ENCODE measurements at regions not wholly inside any gene's neighbourhood (a gene's known extent, or its start where the extent isn't known, plus 50 kb on each side); places are given as distances from the start of the nearest gene placed in this dataset.

DNA sequence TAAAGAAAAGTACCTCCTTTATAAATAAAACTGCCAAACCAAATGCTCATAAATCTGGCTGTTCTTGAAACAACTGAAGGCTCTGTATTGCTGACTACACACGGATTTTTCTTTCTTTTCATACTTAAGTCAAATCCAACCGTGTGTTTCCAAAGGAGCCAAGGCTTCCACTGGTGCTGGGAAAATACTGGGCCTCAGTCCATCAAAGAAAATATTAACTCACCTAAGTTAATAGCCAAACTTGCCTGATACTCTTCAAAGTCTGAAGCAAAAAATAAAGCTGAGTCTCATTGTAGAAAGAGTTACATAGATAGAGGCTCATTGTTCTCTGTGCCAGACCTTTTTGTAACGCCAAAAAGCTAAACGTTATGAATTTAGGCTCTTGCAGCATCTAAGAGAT is 350.4 kb upstream of the CDH9 start:
- TF ChIP-seq, protein P1, sequence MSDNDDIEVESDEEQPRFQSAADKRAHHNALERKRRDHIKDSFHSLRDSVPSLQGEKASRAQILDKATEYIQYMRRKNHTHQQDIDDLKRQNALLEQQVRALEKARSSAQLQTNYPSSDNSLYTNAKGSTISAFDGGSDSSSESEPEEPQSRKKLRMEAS (IDR thresholded peaks at IDR 0.05): no peak
- TF ChIP-seq REST (IDR thresholded peaks at IDR 0.05; ENCODE audit: low read depth) (no peak), YY1 (IDR thresholded peaks at IDR 0.05; ENCODE audit: low read depth) (no peak), CREB1 (IDR thresholded peaks at IDR 0.05; ENCODE audit: low read depth) (no peak), EGR1 (IDR thresholded peaks at IDR 0.05) (no peak), RAD21 (IDR thresholded peaks at IDR 0.05; ENCODE audit: low read depth) (no peak), TCF12 (IDR thresholded peaks at IDR 0.05; ENCODE audit: low read depth) (no peak), ZBTB7A (IDR thresholded peaks at IDR 0.05; ENCODE audit: low read depth) (no peak), FOXM1 (IDR thresholded peaks at IDR 0.05; ENCODE audit: borderline replicate concordance, low read depth) (no peak), USF1 (IDR thresholded peaks at IDR 0.05) (no peak), EP300 (IDR thresholded peaks at IDR 0.05; ENCODE audit: borderline replicate concordance) (no peak), TAF1 (IDR thresholded peaks at IDR 0.05; ENCODE audit: low read depth) (no peak), CEBPB (IDR thresholded peaks at IDR 0.05) (no peak), TEAD4 (IDR thresholded peaks at IDR 0.05) (no peak), NFIC (IDR thresholded peaks at IDR 0.05) (no peak)

DNA sequence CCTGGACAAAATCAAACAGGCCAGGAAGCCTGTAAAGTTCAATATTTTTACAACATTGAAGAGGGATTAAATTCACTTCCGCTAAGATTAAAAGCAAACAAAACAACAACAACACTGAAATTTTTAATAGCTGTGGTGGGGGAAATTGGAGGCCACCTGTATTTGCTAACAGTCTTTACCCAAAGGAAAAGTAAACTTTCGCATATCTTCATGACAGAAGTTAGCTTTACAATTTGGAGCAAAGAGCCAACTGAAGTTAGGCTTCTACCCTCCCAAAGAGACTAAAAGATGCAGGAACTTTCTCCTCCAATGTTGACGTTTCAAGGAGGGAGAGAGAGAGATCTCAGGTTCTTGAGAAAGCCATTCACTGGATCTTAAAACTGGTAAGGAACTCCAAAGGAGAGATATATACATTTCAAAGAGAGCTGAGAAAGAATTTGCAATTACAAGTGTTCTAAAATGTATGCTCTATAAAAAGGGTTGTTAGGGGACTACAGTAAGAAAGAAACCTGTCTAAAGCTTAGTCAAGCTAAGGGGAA is 349.2 kb upstream of the CDH9 start:
- TF ChIP-seq EP300 (IDR thresholded peaks at IDR 0.05; ENCODE audit: borderline replicate concordance) (no peak), TAF1 (IDR thresholded peaks at IDR 0.05; ENCODE audit: low read depth) (no peak), TCF12 (IDR thresholded peaks at IDR 0.05; ENCODE audit: low read depth) (no peak), EGR1 (IDR thresholded peaks at IDR 0.05) (no peak), REST (IDR thresholded peaks at IDR 0.05; ENCODE audit: low read depth) (no peak), TEAD4 (IDR thresholded peaks at IDR 0.05) (no peak), CEBPB (IDR thresholded peaks at IDR 0.05) (no peak), YY1 (IDR thresholded peaks at IDR 0.05; ENCODE audit: low read depth) (no peak), NFIC (IDR thresholded peaks at IDR 0.05) (no peak), CREB1 (IDR thresholded peaks at IDR 0.05; ENCODE audit: low read depth) (no peak), RAD21 (IDR thresholded peaks at IDR 0.05; ENCODE audit: low read depth) (no peak), FOXM1 (IDR thresholded peaks at IDR 0.05; ENCODE audit: borderline replicate concordance, low read depth) (no peak), USF1 (IDR thresholded peaks at IDR 0.05) (no peak), ZBTB7A (IDR thresholded peaks at IDR 0.05; ENCODE audit: low read depth) (no peak)
- TF ChIP-seq, protein P1 (IDR thresholded peaks at IDR 0.05): no peak

DNA sequence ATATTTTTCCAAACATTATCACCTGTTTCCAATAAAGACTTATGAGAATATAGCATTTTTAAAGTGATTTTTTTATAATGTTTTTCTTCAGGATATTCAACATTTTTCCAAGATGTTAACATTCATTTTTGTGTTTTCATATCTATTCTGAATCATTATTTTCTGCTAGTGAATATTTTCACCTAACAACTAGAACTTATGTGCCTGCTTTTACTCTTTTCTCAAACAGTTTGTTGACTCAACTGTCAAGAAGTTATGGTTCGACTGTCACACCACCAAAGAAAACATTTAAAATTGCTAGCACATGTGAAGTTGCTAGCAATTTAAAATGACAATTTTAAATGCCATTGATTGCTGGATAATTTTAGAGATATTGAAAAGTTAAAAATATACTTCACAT is 343.3 kb upstream of the CDH9 start:
- TF ChIP-seq TAF1 (IDR thresholded peaks at IDR 0.05; ENCODE audit: low read depth) (no peak), ZBTB7A (IDR thresholded peaks at IDR 0.05; ENCODE audit: low read depth) (no peak), CREB1 (IDR thresholded peaks at IDR 0.05; ENCODE audit: low read depth) (no peak), RAD21 (IDR thresholded peaks at IDR 0.05; ENCODE audit: low read depth) (no peak), EP300 (IDR thresholded peaks at IDR 0.05; ENCODE audit: borderline replicate concordance) (no peak), USF1 (IDR thresholded peaks at IDR 0.05) (no peak), REST (IDR thresholded peaks at IDR 0.05; ENCODE audit: low read depth) (no peak), FOXM1 (IDR thresholded peaks at IDR 0.05; ENCODE audit: borderline replicate concordance, low read depth) (no peak), TCF12 (IDR thresholded peaks at IDR 0.05; ENCODE audit: low read depth) (no peak), YY1 (IDR thresholded peaks at IDR 0.05; ENCODE audit: low read depth) (no peak), NFIC (IDR thresholded peaks at IDR 0.05) (no peak), TEAD4 (IDR thresholded peaks at IDR 0.05) (no peak), EGR1 (IDR thresholded peaks at IDR 0.05) (no peak), CEBPB (IDR thresholded peaks at IDR 0.05) (no peak)
- TF ChIP-seq, protein P1 (IDR thresholded peaks at IDR 0.05): no peak

All from Ishikawa (cell line).